ENCODE measurements at regions not wholly inside any gene's neighbourhood (a gene's known extent, or its start where the extent isn't known, plus 50 kb on each side); places are given as distances from the start of the nearest gene placed in this dataset.

DNA sequence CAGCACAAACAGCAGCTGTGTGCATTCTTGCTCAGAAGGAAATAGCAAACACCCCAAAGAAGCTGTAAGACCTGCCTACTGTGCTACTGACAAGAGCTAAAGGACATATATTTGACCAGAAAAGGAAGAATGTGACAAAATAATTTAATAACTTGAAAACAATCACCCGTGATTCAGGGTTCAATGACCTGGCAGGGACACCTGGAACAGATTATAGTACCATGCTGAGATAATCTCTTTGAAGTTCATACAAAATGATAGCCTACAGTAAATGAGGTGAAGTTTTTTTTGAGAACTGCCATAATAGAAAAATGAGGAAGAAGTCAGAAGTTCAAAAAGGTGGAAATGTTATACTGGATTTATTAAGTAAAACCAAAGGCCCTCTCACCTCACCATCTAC lies 324.8 kb upstream of the GULP1 start:
- Mint-ChIP-seq H3K4me1 (ENCODE audit: low read depth) (no peaks in the 10 kb centered on the region), H3K4me3 (no peak overlapping the region), H3K27me3 (ENCODE audit: low read depth) (no peaks in the 10 kb centered on the region), H3K36me3 (ENCODE audit: low read depth) (no peaks in the 10 kb centered on the region), H3K9me3 (peaks cover 3% of the 10 kb centered on the region), H3K27ac (no peak overlapping the region)
- intact Hi-C loops (cut with micrococcal nuclease), result no loop called here
- CTCF ChIA-PET, result no interaction called here
- no peak for DNase-seq

DNA sequence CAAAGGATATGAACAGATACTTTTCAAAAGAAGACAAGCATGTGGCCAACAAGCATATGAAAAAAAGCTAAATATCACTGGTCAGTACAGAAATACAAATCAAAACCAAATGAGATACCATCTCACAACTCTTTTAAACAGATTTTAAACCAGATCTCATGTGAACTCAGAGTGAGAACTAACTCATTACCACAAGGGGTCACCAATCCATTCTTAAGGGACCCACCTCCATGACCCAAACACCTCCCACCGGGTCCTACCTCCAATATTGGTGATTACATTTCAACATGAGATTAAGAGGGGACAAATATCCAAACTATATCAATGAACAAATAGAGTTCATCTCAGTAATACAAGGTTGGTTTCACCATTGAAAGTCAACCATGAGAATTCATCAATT lies 319.8 kb upstream of the GULP1 start:
- Mint-ChIP-seq H3K27ac (no peak overlapping the region), H3K4me1 (ENCODE audit: low read depth) (no peaks in the 10 kb centered on the region), H3K27me3 (ENCODE audit: low read depth) (no peaks in the 10 kb centered on the region), H3K36me3 (ENCODE audit: low read depth) (no peaks in the 10 kb centered on the region), H3K9me3 (peaks cover 3% of the 10 kb centered on the region), H3K4me3 (no peak overlapping the region)
- intact Hi-C loops (cut with micrococcal nuclease), result no loop called here
- no peak for DNase-seq
- CTCF ChIA-PET, result no interaction called here

DNA sequence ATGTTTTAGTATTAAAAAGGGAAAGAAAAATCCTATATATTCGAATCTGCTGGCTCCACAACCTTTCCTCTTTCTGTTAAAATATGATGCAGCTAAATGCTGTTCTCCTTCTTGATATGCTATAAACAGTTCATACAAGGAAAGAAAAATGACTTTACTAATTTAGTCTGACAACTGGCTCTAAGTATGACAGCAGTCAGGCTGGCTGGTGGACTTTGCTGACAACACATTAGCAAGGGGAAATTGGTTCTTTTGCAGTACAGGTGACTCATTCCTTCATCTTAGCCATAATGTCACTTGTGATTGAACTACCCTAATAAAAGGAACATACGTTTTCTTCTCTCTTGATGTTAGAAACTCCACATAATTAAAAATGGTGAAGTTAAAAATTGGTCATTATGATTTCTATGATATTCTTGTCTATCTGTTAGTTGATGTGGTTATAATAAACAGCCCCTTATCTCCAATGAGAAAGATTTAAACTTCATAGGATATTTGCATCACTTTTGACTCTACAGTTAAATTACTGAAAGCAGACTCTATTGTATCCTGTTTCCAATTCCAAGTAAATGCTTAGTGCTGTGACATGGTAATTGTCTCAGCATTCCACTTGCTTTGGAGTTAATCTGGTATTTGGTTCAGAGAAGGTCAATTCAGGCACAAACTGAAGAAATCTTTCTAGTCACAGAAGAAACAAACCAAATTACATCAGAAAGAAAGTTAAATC lies 315.3 kb upstream of the GULP1 start:
- no peaks in the 10 kb centered on the region for H3K9me3 Mint-ChIP-seq
- H3K36me3 Mint-ChIP-seq (ENCODE audit: low read depth), result no peaks in the 10 kb centered on the region
- CTCF ChIA-PET, result no interaction called here
- DNase-seq, result no peak
- H3K4me1 Mint-ChIP-seq (ENCODE audit: low read depth), result no peaks in the 10 kb centered on the region
- H3K4me3 Mint-ChIP-seq, result no peak overlapping the region
- H3K27ac Mint-ChIP-seq, result no peak overlapping the region
- intact Hi-C loops (cut with micrococcal nuclease), result no loop called here
- no peaks in the 10 kb centered on the region for H3K27me3 Mint-ChIP-seq (ENCODE audit: low read depth)

DNA sequence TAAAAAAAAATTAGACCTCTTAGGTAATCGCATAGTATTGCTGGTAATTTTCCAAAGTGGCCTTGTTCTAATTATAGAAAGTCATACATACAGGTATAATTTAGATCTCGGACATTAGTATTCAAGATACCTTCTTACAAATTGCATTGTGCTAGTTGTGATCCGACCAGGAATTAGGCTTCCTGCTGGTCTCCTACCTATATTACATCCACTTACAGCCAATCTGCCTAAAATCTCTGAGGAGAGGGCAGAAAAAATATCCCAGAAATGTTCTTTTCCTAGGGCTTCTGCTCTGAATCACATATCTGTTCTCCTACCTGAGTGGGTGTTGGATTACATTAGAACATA lies 314.7 kb upstream of the GULP1 start:
- Mint-ChIP-seq H3K9me3 (no peaks in the 10 kb centered on the region), H3K27ac (no peak overlapping the region), H3K4me1 (ENCODE audit: low read depth) (no peaks in the 10 kb centered on the region), H3K4me3 (no peak overlapping the region), H3K27me3 (ENCODE audit: low read depth) (no peaks in the 10 kb centered on the region), H3K36me3 (ENCODE audit: low read depth) (no peaks in the 10 kb centered on the region)
- CTCF ChIA-PET, result no interaction called here
- intact Hi-C loops (cut with micrococcal nuclease), result no loop called here
- DNase-seq, result no peak

DNA sequence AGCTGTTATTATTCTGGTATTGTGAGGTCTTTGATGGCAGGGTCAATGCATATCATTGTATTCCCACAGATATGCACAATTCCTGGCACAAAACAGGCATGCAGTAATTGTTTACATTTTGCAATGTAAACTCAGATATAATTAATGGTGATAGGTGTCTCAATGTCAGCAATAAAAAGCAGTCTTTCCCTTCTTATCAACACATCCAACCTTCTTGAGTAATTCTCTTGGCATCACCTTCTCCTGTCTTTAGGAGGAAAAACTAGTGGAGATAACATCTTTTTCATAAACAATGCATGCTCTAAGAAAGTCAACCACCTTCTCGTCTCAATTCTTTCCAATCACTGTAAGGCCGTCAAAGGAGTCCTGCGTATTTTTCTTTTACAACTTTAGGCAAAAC lies 313.3 kb upstream of the GULP1 start:
- Mint-ChIP-seq H3K9me3 (no peaks in the 10 kb centered on the region), H3K4me3 (no peak overlapping the region), H3K4me1 (ENCODE audit: low read depth) (no peaks in the 10 kb centered on the region), H3K27ac (no peak overlapping the region), H3K36me3 (ENCODE audit: low read depth) (no peaks in the 10 kb centered on the region), H3K27me3 (ENCODE audit: low read depth) (no peaks in the 10 kb centered on the region)
- CTCF ChIA-PET, result no interaction called here
- no peak for DNase-seq
- intact Hi-C loops (cut with micrococcal nuclease), result no loop called here

DNA sequence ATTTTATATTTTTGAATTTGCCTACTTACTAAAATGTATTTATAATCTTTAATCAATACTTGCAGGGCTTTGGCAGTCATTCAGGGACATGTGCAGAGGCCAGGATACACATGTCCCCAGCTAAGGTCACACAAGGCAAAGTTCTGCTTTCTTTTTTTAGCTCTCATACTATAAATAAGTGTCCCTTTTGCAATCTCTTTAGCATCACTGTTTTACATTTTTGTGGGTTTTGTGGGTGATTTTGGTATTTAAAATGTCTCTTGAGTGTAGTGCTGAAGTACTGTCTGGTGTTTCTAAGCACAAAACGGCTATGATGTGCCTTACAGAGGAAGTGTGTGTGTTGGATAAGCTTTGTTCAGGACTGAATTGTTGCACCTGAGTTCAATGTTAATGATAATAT lies 309.0 kb upstream of the GULP1 start:
- Mint-ChIP-seq H3K27ac (no peak overlapping the region), H3K36me3 (ENCODE audit: low read depth) (no peaks in the 10 kb centered on the region), H3K27me3 (ENCODE audit: low read depth) (no peaks in the 10 kb centered on the region), H3K9me3 (no peaks in the 10 kb centered on the region), H3K4me1 (ENCODE audit: low read depth) (no peaks in the 10 kb centered on the region), H3K4me3 (no peak overlapping the region)
- intact Hi-C loops (cut with micrococcal nuclease), result no loop called here
- CTCF ChIA-PET, result no interaction called here
- no peak for DNase-seq

DNA sequence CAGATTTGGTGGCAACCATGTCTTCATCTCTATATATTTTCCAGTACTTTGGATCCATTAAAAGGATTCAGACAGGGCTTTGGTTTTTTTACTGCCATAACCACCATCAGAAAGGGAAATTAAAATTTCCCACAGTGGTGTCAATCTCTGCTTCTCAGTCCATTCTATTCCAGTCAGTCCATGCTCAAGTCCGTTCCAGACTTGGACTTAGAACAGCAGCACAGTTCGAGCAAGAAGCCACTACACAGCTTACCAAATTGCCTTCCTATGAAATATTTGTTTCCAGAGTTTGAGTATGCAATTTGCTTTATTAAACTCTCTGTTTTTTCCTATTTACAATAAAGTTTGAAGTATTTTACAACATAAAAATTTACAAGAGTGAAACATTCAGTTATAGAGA lies 306.5 kb upstream of the GULP1 start:
- Mint-ChIP-seq H3K4me1 (ENCODE audit: low read depth) (peaks cover 12% of the 10 kb centered on the region), H3K27ac (no peak overlapping the region), H3K36me3 (ENCODE audit: low read depth) (no peaks in the 10 kb centered on the region), H3K9me3 (no peaks in the 10 kb centered on the region), H3K4me3 (no peak overlapping the region), H3K27me3 (ENCODE audit: low read depth) (peaks cover 5% of the 10 kb centered on the region)
- DNase-seq, result no peak
- CTCF ChIA-PET, result no interaction called here
- intact Hi-C loops (cut with micrococcal nuclease), result no loop called here

DNA sequence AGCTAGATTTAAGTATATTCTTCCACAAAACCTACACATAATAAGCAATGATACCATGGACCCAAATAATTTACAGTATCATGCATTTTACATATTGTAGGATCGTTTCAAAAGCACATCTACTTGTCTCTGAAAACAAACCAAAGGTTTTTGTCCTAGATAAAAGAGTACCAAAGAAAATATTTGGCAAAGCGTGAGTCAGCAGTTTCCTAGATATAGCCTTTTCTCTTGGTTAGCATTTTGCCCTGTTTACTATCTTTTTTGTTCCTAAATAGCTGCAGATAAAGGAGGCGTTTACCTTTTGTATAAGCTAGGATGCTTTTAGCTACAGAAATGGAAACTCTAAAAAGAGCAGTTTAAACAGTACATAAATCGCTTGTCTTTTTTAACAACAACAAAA lies 305.8 kb upstream of the GULP1 start:
- Mint-ChIP-seq H3K27me3 (ENCODE audit: low read depth) (peaks cover 5% of the 10 kb centered on the region), H3K4me3 (no peak overlapping the region), H3K4me1 (ENCODE audit: low read depth) (peaks cover 15% of the 10 kb centered on the region), H3K9me3 (no peaks in the 10 kb centered on the region), H3K36me3 (ENCODE audit: low read depth) (no peaks in the 10 kb centered on the region), H3K27ac (no peak overlapping the region)
- intact Hi-C loops (cut with micrococcal nuclease), result no loop called here
- no peak for DNase-seq
- CTCF ChIA-PET, result no interaction called here

DNA sequence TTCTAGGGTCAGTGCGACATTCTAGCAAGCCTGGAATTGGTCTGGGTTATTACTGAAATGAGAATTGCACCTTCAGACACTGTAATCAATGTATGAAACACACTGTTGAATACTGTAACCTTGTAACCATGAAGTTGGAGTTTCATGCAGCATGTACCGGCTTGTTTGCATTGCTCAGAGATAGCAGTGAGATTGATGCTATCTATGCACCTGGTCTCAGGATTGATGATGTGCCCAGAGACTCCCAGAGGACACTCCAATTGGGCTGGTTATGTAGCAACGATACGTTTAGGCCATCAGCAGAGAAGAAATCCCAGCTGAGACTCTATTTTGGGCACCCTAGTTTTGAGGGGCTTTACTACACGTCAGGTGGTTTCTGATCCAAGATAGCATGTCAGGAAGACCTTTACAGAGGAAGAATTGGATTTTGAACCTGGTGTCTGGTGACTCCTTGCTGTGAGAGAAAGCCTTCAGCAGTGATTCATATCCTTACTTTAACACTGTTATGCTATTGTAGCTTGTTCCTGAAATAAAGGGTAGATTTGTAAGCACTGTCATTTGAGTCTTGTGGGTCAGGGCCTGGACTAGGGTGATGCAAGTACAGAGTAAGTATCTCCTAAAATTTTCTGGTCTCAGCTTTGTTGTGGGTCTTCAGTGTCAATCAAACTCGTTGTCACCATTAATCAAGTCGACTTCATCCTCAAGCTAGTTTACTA lies 305.1 kb upstream of the GULP1 start:
- H3K27me3 Mint-ChIP-seq (ENCODE audit: low read depth), result peaks cover 5% of the 10 kb centered on the region
- H3K4me3 Mint-ChIP-seq, result no peak overlapping the region
- peaks cover 15% of the 10 kb centered on the region for H3K4me1 Mint-ChIP-seq (ENCODE audit: low read depth)

DNA sequence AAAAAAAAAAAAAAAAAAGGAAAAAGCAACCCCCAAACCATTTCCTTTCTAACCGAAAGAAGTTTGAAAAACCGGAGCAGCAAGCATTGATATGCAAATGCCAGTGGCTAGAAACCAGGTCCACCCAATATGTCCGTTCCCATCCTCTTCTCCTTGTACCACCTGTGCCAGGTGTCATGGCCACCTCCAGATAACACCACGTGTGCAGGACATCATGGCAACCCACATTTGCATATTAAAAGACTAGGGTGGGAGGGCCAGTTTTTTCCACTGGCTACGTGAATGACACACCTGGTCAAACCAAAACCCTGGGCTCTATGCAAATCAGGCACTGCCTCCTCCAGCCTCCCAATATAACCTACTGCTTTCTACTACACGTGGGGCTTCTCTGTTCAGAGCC lies 303.3 kb upstream of the GULP1 start:
- DNase-seq, result no peak
- Mint-ChIP-seq H3K9me3 (no peaks in the 10 kb centered on the region), H3K4me1 (ENCODE audit: low read depth) (peaks cover 15% of the 10 kb centered on the region), H3K27me3 (ENCODE audit: low read depth) (peaks cover 5% of the 10 kb centered on the region), H3K4me3 (no peak overlapping the region), H3K27ac (no peak overlapping the region), H3K36me3 (ENCODE audit: low read depth) (no peaks in the 10 kb centered on the region)
- CTCF ChIA-PET, result interaction anchor here (1.2 kb wide), 1 partner anchor 524 kb away, joined by 3 read pairs; no protein-coding TSS in a partner anchor
- intact Hi-C loops (cut with micrococcal nuclease), result no loop called here

More for the DNA sequence above, 305.1 kb upstream of the GULP1 start:
- Mint-ChIP-seq H3K36me3 (ENCODE audit: low read depth) (no peaks in the 10 kb centered on the region), H3K9me3 (no peaks in the 10 kb centered on the region), H3K27ac (no peak overlapping the region)
- intact Hi-C loops (cut with micrococcal nuclease), result no loop called here
- CTCF ChIA-PET, result no interaction called here
- no peak for DNase-seq

DNA sequence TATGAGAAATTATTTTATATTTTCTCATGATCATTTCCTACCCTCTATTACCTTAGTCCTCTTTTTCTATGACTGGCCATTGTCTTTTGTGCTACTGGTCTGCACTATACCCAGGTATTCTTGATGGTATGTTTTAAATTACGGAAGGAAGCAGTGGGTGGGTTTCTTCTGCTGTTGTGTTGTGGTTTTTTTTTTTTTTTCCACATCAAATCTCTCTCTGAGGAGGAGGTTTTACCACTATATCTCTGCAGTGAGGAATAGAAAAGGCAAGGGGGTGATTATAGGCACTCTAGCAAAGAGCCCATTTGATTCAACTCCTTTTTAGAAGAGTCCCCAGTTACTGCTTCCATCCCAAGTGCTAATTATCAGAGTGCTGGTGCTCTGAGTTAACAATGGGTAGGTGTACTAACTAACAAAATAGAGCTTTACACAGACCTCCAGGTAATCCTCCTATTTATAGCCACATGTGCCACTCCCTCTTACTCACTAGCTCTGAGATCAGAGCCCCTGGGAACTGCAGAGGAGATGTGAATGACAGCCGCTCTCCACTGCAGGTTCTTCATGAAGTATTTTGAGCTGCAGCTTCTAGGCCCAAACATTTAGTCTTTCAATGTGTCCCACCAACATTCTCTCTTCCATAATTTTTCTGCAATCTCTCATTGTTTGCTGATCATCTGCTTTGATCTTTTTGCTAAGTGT lies 301.6 kb upstream of the GULP1 start:
- H3K9me3 Mint-ChIP-seq, result no peaks in the 10 kb centered on the region
- no peak overlapping the region for H3K27ac Mint-ChIP-seq
- peaks cover 5% of the 10 kb centered on the region for H3K27me3 Mint-ChIP-seq (ENCODE audit: low read depth)
- intact Hi-C loops (cut with micrococcal nuclease), result no loop called here
- H3K4me3 Mint-ChIP-seq, result no peak overlapping the region
- CTCF ChIA-PET, result interaction anchor here (0.5 kb wide), 1 partner anchor 193 kb away, joined by 3 read pairs; no protein-coding TSS in a partner anchor
- no peaks in the 10 kb centered on the region for H3K36me3 Mint-ChIP-seq (ENCODE audit: low read depth)
- no peak for DNase-seq
- H3K4me1 Mint-ChIP-seq (ENCODE audit: low read depth), result peaks cover 15% of the 10 kb centered on the region

DNA sequence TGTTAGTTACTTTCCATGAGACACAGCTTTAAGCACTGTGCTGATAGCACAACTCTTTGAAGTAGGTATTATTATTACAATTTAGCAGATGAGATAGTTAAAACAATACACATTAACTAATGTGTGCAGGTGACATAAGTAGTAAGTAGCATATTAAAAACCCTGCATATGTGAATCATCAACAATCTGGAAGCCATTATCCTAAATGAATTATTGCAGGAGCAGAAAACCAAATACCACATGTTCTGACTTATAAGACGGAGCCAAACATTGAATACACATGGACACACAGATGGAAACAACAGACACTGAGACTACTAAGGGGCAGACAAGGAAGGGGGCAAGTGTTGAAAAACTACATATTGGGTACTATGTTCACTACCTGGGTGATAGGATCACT lies 300.3 kb upstream of the GULP1 start:
- H3K36me3 Mint-ChIP-seq (ENCODE audit: low read depth), result no peaks in the 10 kb centered on the region
- no peak overlapping the region for H3K27ac Mint-ChIP-seq
- peaks cover 5% of the 10 kb centered on the region for H3K27me3 Mint-ChIP-seq (ENCODE audit: low read depth)
- no peak for DNase-seq
- CTCF ChIA-PET, result no interaction called here
- intact Hi-C loops (cut with micrococcal nuclease), result no loop called here
- H3K4me3 Mint-ChIP-seq, result no peak overlapping the region
- H3K9me3 Mint-ChIP-seq, result no peaks in the 10 kb centered on the region
- peaks cover 15% of the 10 kb centered on the region for H3K4me1 Mint-ChIP-seq (ENCODE audit: low read depth)
